Testis (tissue), 2 donors: ENCODE measurements at regions not wholly inside any gene's neighbourhood (a gene's known extent, or its start where the extent isn't known, plus 50 kb on each side); places are given as distances from the start of the nearest gene placed in this dataset.
"Not testable (repeated sequence)": the region's sequence is repeated elsewhere in the genome, so short reads cannot be mapped to it uniquely, and the experiment has no call there.

Experiments used
- DNase-seq: peaks from one replicate; pipeline ENCODE4 v3.0.0-alpha.2; 2019
- H3K27ac ChIP-seq, 2 donors: fragments of 200-600 bp; sonication (generic); one replicate each; pipeline ENCODE4 v1.5.1; 2019
- H3K27me3 ChIP-seq: fragments of 200-600 bp; sonication (generic); one replicate; pipeline ENCODE4 v1.5.1; 2019
- H3K36me3 ChIP-seq: fragments of 200-600 bp; sonication (generic); one replicate; pipeline ENCODE4 v1.5.1; 2017; ENCODE audit warnings: low read depth; ENCODE audit errors: missing control alignments
- H3K4me1 ChIP-seq: fragments of 200-600 bp; sonication (generic); one replicate; pipeline ENCODE4 v1.5.1; 2019
- H3K4me3 ChIP-seq, 2 donors: fragments of 200-600 bp; sonication (generic); one replicate each; pipeline ENCODE4 v1.5.1; 2017 to 2019
- H3K9me3 ChIP-seq: fragments of 200-600 bp; sonication (generic); one replicate; pipeline ENCODE4 v1.5.1; 2017
- CTCF ChIP-seq, 3 experiments: fragments of 450-650 bp in 2 of 3; fragments of 200-600 bp in 1 of 3; sonication (generic) in 1 of 3; IDR thresholded peaks; one replicate each; pipeline ENCODE4 v1.5.1; 2016 to 2019; ENCODE audit warnings: antibody characterized with exemption in 3 of 3, mild to moderate bottlenecking in 2 of 3, moderate library complexity in 1 of 3
- POLR2A ChIP-seq: fragments of 450-650 bp; IDR thresholded peaks from one replicate; pipeline ENCODE4 v1.6.1; 2017; ENCODE audit warnings: antibody characterized with exemption, mild to moderate bottlenecking, moderate library complexity
- WGBS, 2 donors: methylation state at CpG; one replicate each; pipeline ENCODE4 v1.1.5; 2018; 5-methylcytosine and 5-hydroxymethylcytosine counted together
- intact Hi-C: fragments of 100-400 bp; cut with DNase I; formaldehyde crosslinking; loops from one replicate; pipeline ENCODE4 v1.15.1; 2023; ENCODE audit warnings: low total_unique reads

GRCh38 chr5:156221816-156222215, 105.1 kb upstream of the SGCD start:
- Histone ChIP-seq H3K27ac (no peak overlapping the region), H3K36me3 (no peaks in the 10 kb centered on the region), H3K27me3 (no peaks in the 10 kb centered on the region), H3K9me3 (no peaks in the 10 kb centered on the region), H3K4me1 (no peaks in the 10 kb centered on the region), H3K4me3 (no peak overlapping the region)
- WGBS, 2 donors, result 68% methylated on average over 2 of the region's 2 CpGs
- TF ChIP-seq CTCF (IDR thresholded peaks at IDR 0.05) (no peak), POLR2A (no peak)
- intact Hi-C loops, result no loop called here
- DNase-seq, result no peak

- intact Hi-C loops, result no loop called here
- Histone ChIP-seq H3K9me3 (no peaks in the 10 kb centered on the region), H3K4me3 (no peak overlapping the region), H3K27me3 (no peaks in the 10 kb centered on the region), H3K4me1 (no peaks in the 10 kb centered on the region), H3K36me3 (no peaks in the 10 kb centered on the region), H3K27ac (no peak overlapping the region)
- DNase-seq, result no peak
- TF ChIP-seq POLR2A (no peak), CTCF (IDR thresholded peaks at IDR 0.05) (no peak)
- WGBS, 2 donors, result 71 to 80% methylated on average over 3 of the region's 3 CpGs
Observed at GRCh38 chr5:156223547-156223946, 103.4 kb upstream of the SGCD start.

GRCh38 chr5:156226485-156226884, 100.5 kb upstream of the SGCD start:
- intact Hi-C loops, H3K9me3 ChIP-seq, DNase-seq, H3K4me3 ChIP-seq, H3K27me3 ChIP-seq, H3K27ac ChIP-seq, H3K4me1 ChIP-seq, H3K36me3 ChIP-seq: not testable (repeated sequence)
- WGBS, 2 donors, result 95 to 100% methylated on average over 1 of the region's 1 CpG

GRCh38 chr5:156230887-156231286, 96.1 kb upstream of the SGCD start:
- H3K36me3 ChIP-seq, result no peaks in the 10 kb centered on the region
- DNase-seq, result no peak
- H3K9me3 ChIP-seq, result no peaks in the 10 kb centered on the region
- H3K27ac ChIP-seq, result no peak overlapping the region
- H3K27me3 ChIP-seq, result no peaks in the 10 kb centered on the region
- WGBS, 2 donors, result 79 to 90% methylated on average over 4 of the region's 4 CpGs
- TF ChIP-seq CTCF (IDR thresholded peaks at IDR 0.05) (no peak), POLR2A (no peak)
- intact Hi-C loops, result no loop called here
- H3K4me3 ChIP-seq, result no peak overlapping the region
- H3K4me1 ChIP-seq, result no peaks in the 10 kb centered on the region

- H3K4me1 ChIP-seq, result no peaks in the 10 kb centered on the region
- no peaks in the 10 kb centered on the region for H3K36me3 ChIP-seq
- WGBS, 2 donors, result 92 to 93% methylated on average over 3 of the region's 3 CpGs
- no peak overlapping the region for H3K27ac ChIP-seq
- no peaks in the 10 kb centered on the region for H3K9me3 ChIP-seq
- TF ChIP-seq CTCF (IDR thresholded peaks at IDR 0.05) (no peak), POLR2A (no peak)
- no peak overlapping the region for H3K4me3 ChIP-seq
- intact Hi-C loops, result no loop called here
- DNase-seq, result no peak
- H3K27me3 ChIP-seq, result no peaks in the 10 kb centered on the region
Observed at GRCh38 chr5:156232251-156232869, 94.6 kb upstream of the SGCD start.
